Panc1 (cell line): ENCODE measurements at regions not wholly inside any gene's neighbourhood (a gene's known extent, or its start where the extent isn't known, plus 50 kb on each side); places are given as distances from the start of the nearest gene placed in this dataset.

Source experiments
- ATAC-seq: fragments of 200-7000 bp; cut with Tn5 transposase; 2 replicates; pipeline ENCODE4 v1.9.1; 2020; ENCODE audit warnings: mild to moderate bottlenecking, moderate library complexity
- BruUV-seq: library from RNA; stranded (reverse); fragments of 400-500 nt; replicated peaks from 2 replicates; lab custom pipeline; 2021; lab: Mats Ljungman, UMichigan
- CTCF ChIA-PET: fragments of 300-600 bp; sonication (Branson Sonifier 250); formaldehyde crosslinking; loops from one replicate; lab custom pipeline; 2022; ENCODE audit warnings: antibody characterized with exemption; lab: Charles Lee
- POLR2A ChIA-PET: fragments of 300-600 bp; sonication (Branson Sonifier 250); formaldehyde crosslinking; loops from one replicate; lab custom pipeline; 2022; ENCODE audit warnings: antibody characterized with exemption; lab: Charles Lee
- DNase-seq: peaks from one replicate; pipeline ENCODE4 v3.0.0-alpha.2; 2010; ENCODE audit warnings: low read depth, low spot score
- H3K27ac ChIP-seq: 2 replicates; pipeline ENCODE4 v1.5.1; 2011; ENCODE audit warnings: mild to moderate bottlenecking, low read length, inconsistent platforms
- H3K27me3 ChIP-seq: fragments of 200-500 bp; sonication (Bioruptor generic); 2 replicates; pipeline ENCODE4 v1.6.0; 2014; ENCODE audit warnings: low read length, inconsistent platforms; ENCODE audit not compliant: control insufficient read depth, insufficient read depth
- H3K36me3 ChIP-seq: fragments of 200-500 bp; sonication (Bioruptor generic); 2 replicates; pipeline ENCODE4 v1.5.1; 2014; ENCODE audit warnings: inconsistent platforms, mild to moderate bottlenecking, low read length, moderate library complexity; ENCODE audit not compliant: control insufficient read depth, insufficient read depth
- H3K4me1 ChIP-seq: 2 replicates; pipeline ENCODE4 v1.5.1; 2011; ENCODE audit warnings: inconsistent platforms, mild to moderate bottlenecking, low read length, moderate library complexity; ENCODE audit not compliant: control insufficient read depth, insufficient read depth
- H3K4me3 ChIP-seq, 2 experiments: 2 replicates each; pipeline ENCODE4 v1.5.1; 2011 to 2012; ENCODE audit warnings: low read depth in 2 of 2, low read length in 2 of 2, mild to moderate bottlenecking in 2 of 2, inconsistent platforms in 1 of 2, moderate library complexity in 1 of 2
- H3K9me3 ChIP-seq: fragments of 200-500 bp; sonication (Bioruptor generic); 2 replicates; pipeline ENCODE4 v1.5.1; 2014; ENCODE audit warnings: low read depth, mild to moderate bottlenecking, inconsistent platforms, low read length, moderate library complexity; ENCODE audit not compliant: control insufficient read depth, insufficient read depth
- CTCF ChIP-seq: fragments of 450-650 bp; IDR thresholded peaks from 2 replicates; pipeline ENCODE4 v1.5.1; 2017; ENCODE audit warnings: mild to moderate bottlenecking
- POLR2AphosphoS5 ChIP-seq: IDR thresholded peaks from 2 replicates; pipeline ENCODE4 v1.6.1; 2012; ENCODE audit warnings: mild to moderate bottlenecking, low read depth, low read length, moderate library complexity
- REST ChIP-seq, 2 experiments: IDR thresholded peaks; 2 replicates each; pipeline ENCODE4 v1.6.1; 2011 to 2012; ENCODE audit warnings: low read depth in 2 of 2, control low read depth in 1 of 2, low read length in 1 of 2, mild to moderate bottlenecking in 1 of 2, moderate library complexity in 1 of 2; ENCODE audit not compliant: insufficient read depth in 1 of 2
- SIN3A ChIP-seq: IDR thresholded peaks from 2 replicates; pipeline ENCODE4 v1.6.1; 2012; ENCODE audit warnings: low read depth, mild to moderate bottlenecking, low read length, moderate library complexity, borderline replicate concordance; ENCODE audit not compliant: insufficient read depth
- TCF7L2 ChIP-seq: IDR thresholded peaks from 2 replicates; pipeline ENCODE4 v1.6.1; 2011; ENCODE audit warnings: mild to moderate bottlenecking, low read depth, low read length, inconsistent platforms
- in situ Hi-C: cut with HindIII; loops from 2 replicates; pipeline ENCODE4 v1.10.0; 2016; ENCODE audit warnings: low sequenced_read_pairs, low pct_unique_long_range_greater_than_20kb
- intact Hi-C: fragments of 100-400 bp; cut with micrococcal nuclease; formaldehyde crosslinking; loops from one replicate; pipeline ENCODE4 v1.10.0; 2022; ENCODE audit not compliant: unreplicated experiment

GRCh38 chr7:25359471-25360059, 131.3 kb upstream of the NPVF start:
- no TSS peak for BruUV-seq
- Histone ChIP-seq H3K36me3 (no peaks in the 10 kb centered on the region), H3K27me3 (no peaks in the 10 kb centered on the region), H3K9me3 (no peaks in the 10 kb centered on the region), H3K4me3 (no peak overlapping the region), H3K27ac (no peak overlapping the region), H3K4me1 (no peaks in the 10 kb centered on the region)
- ATAC-seq (no peak), DNase-seq (no peak)
- TF ChIP-seq CTCF (no peak), TCF7L2 (no peak), SIN3A (no peak), REST (IDR thresholded peaks at IDR 0.05; ENCODE audit: insufficient read depth in 1 of 2, low read depth in 2 of 2, low read length in 1 of 2) (no peak), POLR2AphosphoS5 (no peak)
- in situ Hi-C loops = no loop called here
- POLR2A ChIA-PET = no interaction called here
- intact Hi-C loops = no loop called here
- CTCF ChIA-PET = no interaction called here

GRCh38 chr7:25360451-25360850, 132.2 kb upstream of the NPVF start:
- Histone ChIP-seq H3K4me3 (no peak overlapping the region), H3K27me3 (no peaks in the 10 kb centered on the region), H3K9me3 (no peaks in the 10 kb centered on the region), H3K27ac (no peak overlapping the region), H3K4me1 (no peaks in the 10 kb centered on the region), H3K36me3 (no peaks in the 10 kb centered on the region)
- ATAC-seq (no peak), DNase-seq (no peak)
- intact Hi-C loops (no loop called here), in situ Hi-C loops (no loop called here)
- ChIA-PET POLR2A (no interaction called here), CTCF (no interaction called here)
- TF ChIP-seq CTCF = no peak
- TF ChIP-seq REST (IDR thresholded peaks at IDR 0.05; ENCODE audit: insufficient read depth in 1 of 2, low read depth in 2 of 2, low read length in 1 of 2) = no peak
- TF ChIP-seq TCF7L2 = no peak
- no peak for TF ChIP-seq SIN3A
- TF ChIP-seq POLR2AphosphoS5 = no peak
- BruUV-seq = no TSS peak
